A673 (cell line): ENCODE measurements at regions not wholly inside any gene's neighbourhood (a gene's known extent, or its start where the extent isn't known, plus 50 kb on each side); places are given as distances from the start of the nearest gene placed in this dataset.

ENCODE experiments used
- BruUV-seq: library from RNA; stranded (reverse); fragments of 400-500 nt; replicated peaks from 2 replicates; lab custom pipeline; 2021; lab: Mats Ljungman, UMichigan
- CTCF ChIA-PET: fragments of 300-600 bp; sonication (Branson Sonifier 250); formaldehyde crosslinking; loops from one replicate; lab custom pipeline; 2022; ENCODE audit warnings: antibody characterized with exemption; lab: Charles Lee
- POLR2A ChIA-PET: fragments of 300-600 bp; sonication (Branson Sonifier 250); formaldehyde crosslinking; loops from one replicate; lab custom pipeline; 2022; ENCODE audit warnings: antibody characterized with exemption; ENCODE audit not compliant: low non-redundant PET; lab: Charles Lee
- DNase-seq: peaks from one replicate; pipeline ENCODE4 v3.0.0-alpha.2; 2015; ENCODE audit warnings: low spot score
- H3K27ac ChIP-seq: fragments of 200-600 bp; sonication (generic); 2 replicates; pipeline ENCODE4 v1.5.1; 2016; ENCODE audit warnings: mixed run types, low read depth, mild to moderate bottlenecking, mixed read lengths, antibody characterized with exemption, low read length; ENCODE audit not compliant: poor library complexity, severe bottlenecking
- H3K27me3 ChIP-seq: fragments of 200-600 bp; sonication (generic); replicated peaks from 2 replicates; pipeline ENCODE4 v1.6.1; 2017; ENCODE audit warnings: mixed run types, low read depth, mild to moderate bottlenecking, mixed read lengths, antibody characterized with exemption, low read length; ENCODE audit not compliant: insufficient read depth, poor library complexity
- H3K36me3 ChIP-seq: fragments of 200-600 bp; sonication (generic); 2 replicates; pipeline ENCODE4 v1.6.1; 2016; ENCODE audit warnings: mixed run types, mild to moderate bottlenecking, mixed read lengths, antibody characterized with exemption, low read length; ENCODE audit not compliant: insufficient read depth, poor library complexity, severe bottlenecking
- H3K4me1 ChIP-seq: fragments of 200-600 bp; sonication (generic); 2 replicates; pipeline ENCODE4 v1.6.1; 2017; ENCODE audit warnings: mixed run types, mild to moderate bottlenecking, mixed read lengths, antibody characterized with exemption, low read length; ENCODE audit not compliant: insufficient read depth, poor library complexity, severe bottlenecking
- H3K4me3 ChIP-seq: fragments of 200-600 bp; sonication (generic); 2 replicates; pipeline ENCODE4 v1.5.1; 2016; ENCODE audit warnings: low read depth, mixed run types, mild to moderate bottlenecking, mixed read lengths, low read length; ENCODE audit not compliant: poor library complexity, severe bottlenecking
- H3K9me3 ChIP-seq: fragments of 200-600 bp; sonication (generic); 2 replicates; pipeline ENCODE4 v1.6.1; 2016; ENCODE audit warnings: mixed run types, low read depth, mild to moderate bottlenecking, mixed read lengths, antibody characterized with exemption, low read length; ENCODE audit not compliant: poor library complexity, severe bottlenecking
- EZH2 ChIP-seq: fragments of 200-600 bp; sonication (generic); IDR thresholded peaks from 2 replicates; pipeline ENCODE4 v1.6.1; 2017; ENCODE audit warnings: borderline replicate concordance, low read depth, mild to moderate bottlenecking, mixed read lengths, antibody characterized with exemption, low read length; ENCODE audit not compliant: poor library complexity, severe bottlenecking
- intact Hi-C: fragments of 100-400 bp; cut with micrococcal nuclease; formaldehyde crosslinking; loops from one replicate; pipeline ENCODE4 v1.10.0; 2022; ENCODE audit not compliant: unreplicated experiment
- TF ChIP-seq, protein P1 (sequence below): fragments of 300-800, 200-600 bp; sonication (generic); conservative IDR thresholded peaks from 2 replicates; pipeline ENCODE4 v1.5.1; 2017; ENCODE audit warnings: low read depth, mild to moderate bottlenecking, antibody characterized with exemption, low read length, moderate library complexity, mixed read lengths

DNA sequence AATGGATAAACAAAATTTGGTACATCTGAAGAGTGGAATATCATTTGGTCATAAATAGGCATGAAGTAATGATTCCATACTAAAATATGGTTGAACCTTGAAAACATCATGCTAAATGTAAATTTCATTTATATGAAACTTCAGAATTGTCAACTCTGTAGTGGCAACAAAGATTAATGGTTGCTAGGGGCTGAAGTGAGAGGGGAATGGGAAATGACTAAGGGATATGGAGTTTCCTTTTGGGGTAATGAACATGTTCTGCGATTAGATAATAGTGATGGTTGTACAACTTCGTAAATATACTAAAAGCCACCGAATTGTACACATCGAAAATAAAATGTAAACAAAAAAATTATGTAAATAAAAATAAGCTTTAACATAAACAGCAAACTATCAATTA lies 384.1 kb upstream of the STEAP1 start:
- Histone ChIP-seq H3K9me3 (no peaks in the 10 kb centered on the region), H3K36me3 (no peaks in the 10 kb centered on the region), H3K27ac (no peak overlapping the region), H3K27me3 (no peaks in the 10 kb centered on the region), H3K4me1 (no peaks in the 10 kb centered on the region), H3K4me3 (no peak overlapping the region)
- DNase-seq, result no peak
- POLR2A ChIA-PET, result no interaction called here
- intact Hi-C loops, result no loop called here
- CTCF ChIA-PET, result no interaction called here
- no peak for TF ChIP-seq EZH2
- TF ChIP-seq, protein P1, sequence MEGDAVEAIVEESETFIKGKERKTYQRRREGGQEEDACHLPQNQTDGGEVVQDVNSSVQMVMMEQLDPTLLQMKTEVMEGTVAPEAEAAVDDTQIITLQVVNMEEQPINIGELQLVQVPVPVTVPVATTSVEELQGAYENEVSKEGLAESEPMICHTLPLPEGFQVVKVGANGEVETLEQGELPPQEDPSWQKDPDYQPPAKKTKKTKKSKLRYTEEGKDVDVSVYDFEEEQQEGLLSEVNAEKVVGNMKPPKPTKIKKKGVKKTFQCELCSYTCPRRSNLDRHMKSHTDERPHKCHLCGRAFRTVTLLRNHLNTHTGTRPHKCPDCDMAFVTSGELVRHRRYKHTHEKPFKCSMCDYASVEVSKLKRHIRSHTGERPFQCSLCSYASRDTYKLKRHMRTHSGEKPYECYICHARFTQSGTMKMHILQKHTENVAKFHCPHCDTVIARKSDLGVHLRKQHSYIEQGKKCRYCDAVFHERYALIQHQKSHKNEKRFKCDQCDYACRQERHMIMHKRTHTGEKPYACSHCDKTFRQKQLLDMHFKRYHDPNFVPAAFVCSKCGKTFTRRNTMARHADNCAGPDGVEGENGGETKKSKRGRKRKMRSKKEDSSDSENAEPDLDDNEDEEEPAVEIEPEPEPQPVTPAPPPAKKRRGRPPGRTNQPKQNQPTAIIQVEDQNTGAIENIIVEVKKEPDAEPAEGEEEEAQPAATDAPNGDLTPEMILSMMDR, result no peak
- no TSS peak for BruUV-seq

DNA sequence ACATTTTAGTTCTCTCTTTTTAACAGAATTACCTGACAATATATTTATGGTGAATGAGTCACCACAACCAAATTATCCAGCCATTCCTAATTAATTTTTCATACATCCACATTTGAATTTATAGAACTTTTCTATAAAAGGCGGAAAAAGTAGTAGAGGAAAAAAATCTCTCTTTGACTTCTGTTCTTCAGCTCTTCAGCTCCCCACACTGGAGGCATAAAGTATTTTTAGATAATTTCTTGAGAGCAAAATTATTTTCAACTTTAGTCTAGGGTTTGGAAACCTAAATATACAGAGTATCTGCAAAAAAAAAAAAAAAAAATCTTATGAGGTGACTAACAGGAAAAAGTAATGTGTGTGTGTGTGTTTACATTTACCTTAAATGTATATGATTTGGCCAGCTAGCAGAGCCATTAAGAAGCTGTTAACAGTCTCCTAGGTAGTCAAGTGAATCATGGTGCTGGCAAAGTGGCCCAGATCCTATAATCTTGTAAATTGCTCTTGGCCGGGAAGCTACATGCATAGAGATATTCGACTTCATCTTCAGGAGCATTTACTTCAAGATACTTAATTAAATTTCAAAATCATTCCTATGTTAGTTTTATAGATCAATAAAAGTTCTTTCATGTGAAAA lies 383.1 kb upstream of the STEAP1 start:
- CTCF ChIA-PET, result no interaction called here
- no peaks in the 10 kb centered on the region for H3K27me3 ChIP-seq
- no peak overlapping the region for H3K4me3 ChIP-seq
- H3K9me3 ChIP-seq, result no peaks in the 10 kb centered on the region
- POLR2A ChIA-PET, result no interaction called here
- no peaks in the 10 kb centered on the region for H3K36me3 ChIP-seq
- no peak for TF ChIP-seq EZH2
- TF ChIP-seq, protein P1, result no peak; the same call in 1 of the 2 replicates
- intact Hi-C loops, result no loop called here
- no TSS peak for BruUV-seq
- H3K27ac ChIP-seq, result no peak overlapping the region
- no peak for DNase-seq
- no peaks in the 10 kb centered on the region for H3K4me1 ChIP-seq

GRCh38 chr7:89772276-89772675 lies 382.0 kb upstream of the STEAP1 start:
- ChIA-PET POLR2A (no interaction called here), CTCF (no interaction called here)
- no peaks in the 10 kb centered on the region for H3K27me3 ChIP-seq
- no peaks in the 10 kb centered on the region for H3K36me3 ChIP-seq
- no peak overlapping the region for H3K27ac ChIP-seq
- no TSS peak for BruUV-seq
- H3K4me3 ChIP-seq, result no peak overlapping the region
- intact Hi-C loops, result no loop called here
- no peak for TF ChIP-seq EZH2
- TF ChIP-seq, protein P1, result no peak
- H3K9me3 ChIP-seq, result no peaks in the 10 kb centered on the region
- no peaks in the 10 kb centered on the region for H3K4me1 ChIP-seq
- no peak for DNase-seq
